ENCODE measurements at regions not wholly inside any gene's neighbourhood (a gene's known extent, or its start where the extent isn't known, plus 50 kb on each side); places are given as distances from the start of the nearest gene placed in this dataset.
"Not testable (repeated sequence)": the region's sequence is repeated elsewhere in the genome, so short reads cannot be mapped to it uniquely, and the experiment has no call there.

DNA sequence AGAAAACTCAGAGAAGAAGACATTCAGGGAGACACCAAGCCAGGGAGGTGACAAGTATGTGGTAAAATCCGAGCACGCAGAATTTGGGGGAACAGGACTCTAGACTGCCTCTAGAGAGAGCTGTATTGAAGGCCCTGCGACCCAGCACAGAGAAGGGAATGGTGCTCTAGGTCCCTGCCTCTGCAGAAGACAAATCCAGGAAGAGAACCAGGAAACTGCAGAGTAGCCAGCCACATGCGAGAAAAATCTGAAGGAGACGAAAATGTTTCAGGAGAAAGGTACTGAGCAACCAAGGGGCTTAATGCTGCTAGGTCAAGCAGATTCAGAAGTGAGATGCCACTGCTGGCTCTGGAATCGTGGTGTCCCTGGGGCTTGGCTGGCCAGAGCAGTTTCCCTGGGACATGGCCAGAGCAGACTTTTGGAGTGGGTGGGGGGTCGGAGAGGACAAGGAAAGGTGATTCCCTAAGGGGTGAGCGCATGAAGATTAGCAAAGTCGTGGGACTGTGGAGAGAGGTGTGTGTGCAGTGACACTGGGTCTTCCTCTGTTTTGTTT is 158.0 kb upstream of the KLF6 start:
- no peak for DNase-seq

DNA sequence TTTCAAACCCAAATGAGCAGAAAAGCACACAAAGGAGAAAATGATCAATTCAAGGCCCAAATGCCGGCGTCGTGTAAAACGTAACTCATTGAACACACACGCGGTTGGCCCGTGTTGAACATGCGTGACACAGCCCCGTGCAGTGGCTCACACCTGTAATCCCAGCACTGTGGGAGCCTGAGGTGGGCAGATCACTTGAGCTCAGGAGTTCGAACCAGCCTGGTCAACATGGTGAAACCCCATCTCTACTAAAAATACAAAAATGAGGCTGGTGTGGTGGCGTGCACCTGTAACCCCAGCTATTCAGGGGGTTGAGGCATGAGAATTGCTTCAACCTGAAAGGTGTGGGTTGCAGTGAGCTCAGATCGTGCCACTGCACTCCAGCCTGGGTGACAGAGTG is 156.7 kb upstream of the KLF6 start:
- no peak for DNase-seq

- DNase-seq = no peak
Measured at GRCh38 chr10:3936422-3937040, 151.5 kb upstream of the KLF6 start.

DNA sequence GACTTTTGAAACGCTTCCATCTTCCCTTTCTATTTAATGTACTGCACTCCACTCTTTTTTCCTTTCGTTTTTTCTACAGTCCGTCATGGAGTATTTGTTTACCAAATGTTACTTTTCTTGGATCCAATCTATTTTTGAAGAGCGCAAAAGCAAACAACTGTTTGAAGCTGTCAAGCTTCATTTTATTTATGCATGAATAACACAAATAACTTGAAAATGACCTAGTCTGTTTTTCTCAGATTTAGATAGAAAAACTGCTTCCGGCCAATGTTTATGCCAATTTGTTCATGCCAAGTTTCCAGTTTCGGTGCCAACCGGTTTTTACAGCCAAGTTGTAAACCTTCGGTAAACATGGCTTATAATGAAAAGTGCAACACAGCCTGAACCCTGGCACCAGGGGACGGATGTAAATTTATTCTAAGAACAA is 150.9 kb upstream of the KLF6 start:
- DNase-seq = no peak

DNA sequence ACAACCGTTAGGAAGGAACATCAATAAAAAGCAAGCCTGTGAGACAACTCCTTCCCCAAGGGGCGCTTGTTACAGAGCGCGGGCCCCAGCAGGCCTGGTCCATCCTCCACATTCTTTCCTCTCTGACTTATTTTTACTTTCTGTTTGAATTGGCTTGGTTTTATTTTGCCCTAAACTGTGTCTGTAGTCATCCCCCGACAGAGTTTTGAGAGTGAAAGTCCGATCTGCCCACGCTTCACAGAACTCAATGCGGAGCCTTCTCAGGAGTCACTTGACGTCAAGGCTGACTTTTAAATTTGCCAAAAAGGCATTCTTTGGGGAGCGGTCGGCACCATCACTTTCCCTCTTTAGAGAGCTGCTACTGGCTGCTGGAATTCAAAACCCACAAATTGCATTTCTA is 150.1 kb upstream of the KLF6 start:
- peak; percentile 61 to 83 for DNase-seq

- DNase-seq = no peak
Measured at GRCh38 chr10:3933733-3934132, 148.7 kb upstream of the KLF6 start.

DNA sequence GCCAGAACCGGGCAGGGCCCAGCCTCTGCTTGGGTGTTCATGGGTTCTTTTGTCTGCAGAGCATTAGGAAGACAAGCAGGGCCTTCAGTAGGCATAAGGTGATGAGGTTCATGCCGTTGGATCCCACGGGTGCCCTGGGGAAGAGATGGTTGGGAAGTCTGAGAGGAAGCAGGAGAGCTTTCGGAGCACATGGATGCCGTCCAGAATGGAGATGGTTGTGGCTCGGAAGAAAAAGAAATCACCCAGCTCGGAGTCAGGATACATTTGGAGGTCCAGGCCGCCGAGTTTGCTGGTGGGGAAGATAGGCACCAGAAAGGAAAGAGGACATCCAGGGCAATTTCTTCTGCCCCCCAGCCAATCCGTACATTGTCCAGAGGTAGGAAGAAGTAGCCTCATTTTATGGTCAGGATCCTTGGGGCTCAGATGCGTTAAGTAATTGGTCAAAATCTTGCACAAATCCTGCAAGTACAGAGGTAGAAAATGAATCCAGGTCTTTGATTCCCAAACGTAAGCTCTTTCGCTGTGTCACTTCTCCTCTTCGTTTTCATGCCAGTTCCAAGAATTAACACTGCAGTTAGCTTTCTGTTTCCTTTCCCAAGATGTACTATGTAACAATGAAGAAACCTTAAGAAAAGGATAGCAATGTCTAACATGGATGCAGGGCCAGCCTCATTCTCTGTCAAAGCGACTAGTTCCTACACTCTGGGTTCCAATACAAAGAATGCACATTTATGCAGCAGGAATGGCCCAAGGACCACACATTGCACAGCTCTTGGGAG is 147.8 kb upstream of the KLF6 start:
- no peak for DNase-seq

DNA sequence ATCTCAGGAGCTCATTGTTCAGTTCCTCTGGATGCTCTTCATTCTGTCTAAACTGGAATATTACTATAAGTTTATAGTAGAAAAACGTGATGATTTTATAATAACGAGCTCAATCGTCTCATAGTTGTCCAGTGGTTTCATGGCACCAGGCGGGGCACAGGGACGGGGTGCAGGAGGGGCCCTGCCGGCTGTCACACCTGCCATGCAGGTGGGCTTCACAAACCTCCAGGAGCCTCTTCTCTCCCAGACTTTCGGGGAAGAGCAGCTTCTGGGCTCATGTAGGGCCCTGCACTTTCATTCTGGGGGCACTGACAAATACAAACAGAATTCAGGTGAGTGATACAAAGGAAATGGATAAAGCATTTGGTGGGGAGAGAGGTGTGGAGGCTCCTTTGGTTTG is 146.9 kb upstream of the KLF6 start:
- no peak for DNase-seq

DNA sequence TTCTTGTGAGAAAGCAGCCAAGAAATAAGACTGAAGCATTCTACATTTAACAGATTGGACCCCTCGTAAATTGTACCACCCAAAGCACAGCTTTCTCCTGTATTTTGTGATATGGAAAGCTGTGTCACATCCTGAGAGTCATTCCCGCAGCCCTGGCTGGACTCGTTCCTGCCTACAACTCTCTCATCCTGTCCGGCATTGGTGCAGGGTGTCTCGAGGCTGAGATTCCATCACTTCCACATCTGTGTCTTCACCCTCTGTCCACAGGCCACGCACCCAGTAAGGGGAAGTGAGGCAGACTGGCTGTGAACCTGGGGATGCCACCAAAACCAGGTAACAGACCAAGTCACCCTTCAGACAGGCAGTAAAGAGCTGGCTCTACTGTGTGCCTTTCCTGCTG is 146.2 kb upstream of the KLF6 start:
- no peak for DNase-seq

GRCh38 chr10:3928569-3928968 is 143.6 kb upstream of the KLF6 start:
- DNase-seq = no peak

DNA sequence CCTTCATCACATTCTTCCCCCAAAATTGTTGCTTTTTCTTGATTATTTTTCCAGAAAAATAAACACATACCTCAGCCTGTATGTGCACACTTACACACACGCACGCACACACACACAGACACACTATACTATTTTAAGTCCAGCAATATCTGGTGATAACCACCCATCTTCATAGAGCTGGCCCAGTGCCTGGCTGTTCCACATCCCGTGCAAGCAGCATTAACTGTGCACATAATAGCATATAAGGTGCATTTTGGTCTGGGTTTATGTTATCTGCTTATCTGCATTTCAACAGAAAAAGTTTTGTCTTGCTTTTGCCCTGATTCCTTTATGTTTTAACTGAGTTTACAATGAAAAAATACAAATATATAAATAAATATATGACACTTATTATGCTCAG is 143.1 kb upstream of the KLF6 start:
- no peak for DNase-seq

DNA sequence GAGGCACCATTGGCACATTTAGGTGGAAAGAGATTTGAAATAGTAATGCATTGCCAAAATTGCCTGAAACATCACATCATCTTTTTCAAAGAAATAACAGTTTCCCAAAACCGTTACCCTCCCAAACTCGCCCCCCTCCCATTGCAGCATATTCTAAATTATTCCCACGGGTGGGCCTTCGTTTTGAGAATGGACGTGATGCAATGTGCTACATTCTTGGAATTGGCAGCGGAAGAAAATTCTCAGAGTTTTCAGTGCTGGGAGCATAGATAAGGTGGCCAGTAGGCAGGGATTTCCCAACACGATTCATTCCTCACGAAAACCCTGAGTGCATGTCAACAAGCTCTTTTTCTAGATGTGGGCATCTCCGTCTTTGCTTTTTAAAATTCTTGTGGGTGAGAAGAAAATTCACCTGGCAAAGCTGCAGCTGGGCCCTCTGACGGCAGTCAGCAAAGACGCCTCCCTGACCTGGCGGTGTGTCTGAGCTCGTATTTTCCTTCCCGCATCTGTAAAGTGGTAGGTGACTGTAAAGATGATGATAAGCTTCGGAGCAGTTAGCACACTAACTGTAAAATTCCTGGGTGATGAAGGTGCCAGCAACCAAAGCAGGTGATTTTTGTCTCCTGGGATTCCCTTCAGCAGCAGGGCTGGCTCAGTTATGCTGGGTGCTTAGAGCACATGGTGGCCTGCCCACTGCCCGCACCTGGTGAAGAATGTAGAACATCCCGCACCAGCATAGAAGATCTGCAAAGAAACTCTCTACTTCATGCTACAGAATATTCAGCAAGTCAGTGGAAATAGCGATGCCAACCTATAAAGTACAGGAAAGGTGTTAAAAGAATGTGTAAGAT is 141.9 kb upstream of the KLF6 start:
- DNase-seq = no peak

- no peak for DNase-seq
Measured at GRCh38 chr10:3926258-3926657, 141.2 kb upstream of the KLF6 start.

DNA sequence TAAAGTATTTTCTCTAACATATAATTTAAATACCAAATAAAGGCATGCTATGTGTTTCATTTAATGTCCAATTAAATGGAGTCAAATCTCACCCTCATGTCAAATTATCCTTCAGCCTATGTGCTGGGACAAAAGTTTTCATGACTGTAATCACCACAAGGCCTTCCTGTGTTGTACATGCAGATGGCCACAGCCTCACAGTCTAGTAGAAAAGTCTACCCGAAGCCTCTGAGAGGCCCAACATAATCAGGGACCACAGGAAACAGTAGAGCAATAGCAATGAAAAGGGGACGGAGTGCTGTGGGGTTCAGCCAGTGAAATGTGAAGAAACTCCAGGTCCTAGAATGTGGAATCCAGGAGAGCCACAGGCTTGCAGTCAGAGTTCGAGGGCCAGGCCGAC is 140.2 kb upstream of the KLF6 start:
- DNase-seq = no peak

DNA sequence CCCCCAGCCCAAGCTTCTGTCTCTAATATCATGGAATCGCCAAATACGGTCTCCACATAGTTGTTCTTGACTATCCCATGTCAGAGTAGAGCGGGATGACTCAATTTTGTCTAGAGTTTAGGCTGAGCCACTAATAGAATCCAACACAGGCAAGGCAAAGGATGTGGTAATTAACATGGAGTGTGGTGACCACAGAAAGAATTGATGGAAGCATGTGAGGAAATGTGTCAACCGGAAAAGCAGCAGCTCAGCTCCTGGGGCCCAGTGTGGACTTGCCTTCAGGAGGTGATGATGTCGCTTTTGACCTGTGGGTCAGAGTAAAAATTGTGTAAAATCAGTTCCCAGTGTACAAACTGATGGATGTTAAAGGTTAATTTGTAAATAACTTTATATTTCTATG is 139.3 kb upstream of the KLF6 start:
- DNase-seq = no peak

DNA sequence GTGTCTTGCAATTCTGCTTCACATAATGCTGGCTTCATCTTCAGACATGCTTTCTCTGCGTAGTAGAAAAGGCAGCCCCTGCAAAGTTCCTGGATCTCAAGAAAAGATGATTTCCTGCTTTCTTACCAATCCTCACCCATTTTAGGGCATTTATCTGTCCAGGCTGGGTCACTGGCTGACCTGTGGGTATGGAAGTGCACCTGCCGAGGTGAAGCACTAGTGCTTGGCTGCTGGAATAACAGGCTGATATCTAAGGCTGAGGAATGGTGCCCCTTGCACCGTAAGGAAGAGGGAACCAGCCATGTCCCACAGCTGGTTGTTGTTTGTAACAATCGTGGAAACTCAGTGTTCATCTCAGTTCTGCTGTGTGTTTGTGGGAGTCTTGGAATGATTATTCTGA is 138.0 kb upstream of the KLF6 start:
- no peak for DNase-seq

GRCh38 chr10:3919709-3920308 is 134.8 kb upstream of the KLF6 start:
- no peak for DNase-seq

DNA sequence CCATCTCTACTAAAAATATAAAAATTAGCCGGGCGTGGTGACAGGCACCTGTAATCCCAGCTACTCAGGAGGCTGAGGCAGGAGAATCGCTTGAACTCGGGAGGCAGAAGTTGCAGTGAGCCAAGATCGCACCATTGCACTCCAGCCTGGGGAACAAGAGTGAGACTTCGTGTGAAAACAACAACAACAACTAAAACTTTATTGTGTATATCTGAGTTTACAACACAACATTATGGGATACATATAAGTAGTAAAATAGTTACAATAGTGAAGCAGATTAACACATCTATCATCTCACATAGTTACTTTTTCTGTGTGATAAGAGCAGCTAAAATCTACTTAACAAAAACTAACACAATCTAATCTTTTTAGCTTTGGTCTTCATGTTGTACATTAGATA is 132.4 kb upstream of the KLF6 start:
- DNase-seq = not testable (repeated sequence)

- no peak for DNase-seq
Measured at GRCh38 chr10:3914733-3915132, 129.7 kb upstream of the KLF6 start.

- DNase-seq = no peak
Measured at GRCh38 chr10:3911713-3912442, 126.9 kb upstream of the KLF6 start.

DNA sequence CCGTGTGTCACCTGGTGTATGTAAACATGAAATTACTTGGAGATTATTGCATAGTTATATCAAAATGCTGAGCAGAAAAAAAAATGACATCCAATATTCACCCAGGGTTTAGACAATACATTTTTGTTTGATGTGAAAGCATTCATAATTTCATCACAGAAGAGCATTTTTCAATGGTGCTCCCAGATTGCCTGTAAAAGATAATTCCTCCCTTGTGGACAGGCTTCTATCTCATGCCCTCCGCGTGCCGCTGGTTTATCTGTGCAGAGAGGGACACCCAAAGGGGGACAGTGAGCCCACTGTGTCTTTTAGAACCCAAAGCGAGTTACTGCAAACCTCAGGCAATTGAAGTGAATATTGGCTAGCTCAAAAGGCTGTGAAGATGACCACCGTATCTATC is 126.2 kb upstream of the KLF6 start:
- no peak for DNase-seq

GRCh38 chr10:3909339-3909738 is 124.3 kb upstream of the KLF6 start:
- DNase-seq = no peak
